ENCODE measurements at regions not wholly inside any gene's neighbourhood (a gene's known extent, or its start where the extent isn't known, plus 50 kb on each side); places are given as distances from the start of the nearest gene placed in this dataset.

DNA sequence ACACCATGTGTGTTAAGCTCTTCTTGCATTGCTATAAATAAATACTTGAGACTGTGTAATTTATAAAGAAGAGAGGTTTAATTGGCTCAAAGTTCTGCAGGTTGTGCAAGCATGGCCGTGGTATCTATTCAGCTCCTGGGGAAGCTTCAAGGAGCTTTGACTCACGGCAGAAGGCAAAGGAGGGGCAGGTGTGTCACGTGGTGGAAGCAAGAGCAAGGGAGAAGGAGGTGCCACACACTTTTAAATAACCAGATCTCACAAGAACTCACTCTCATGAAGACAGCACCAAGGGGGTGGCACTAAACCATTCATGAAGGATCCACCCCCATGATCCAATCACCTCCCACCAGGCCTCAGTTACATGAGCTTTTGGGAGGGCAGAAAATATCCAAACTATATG, 193.7 kb downstream of the ERMARD start:
- no peak overlapping the region for H3K4me3 Mint-ChIP-seq (ENCODE audit: low read depth)
- TF ChIP-seq, protein P1, sequence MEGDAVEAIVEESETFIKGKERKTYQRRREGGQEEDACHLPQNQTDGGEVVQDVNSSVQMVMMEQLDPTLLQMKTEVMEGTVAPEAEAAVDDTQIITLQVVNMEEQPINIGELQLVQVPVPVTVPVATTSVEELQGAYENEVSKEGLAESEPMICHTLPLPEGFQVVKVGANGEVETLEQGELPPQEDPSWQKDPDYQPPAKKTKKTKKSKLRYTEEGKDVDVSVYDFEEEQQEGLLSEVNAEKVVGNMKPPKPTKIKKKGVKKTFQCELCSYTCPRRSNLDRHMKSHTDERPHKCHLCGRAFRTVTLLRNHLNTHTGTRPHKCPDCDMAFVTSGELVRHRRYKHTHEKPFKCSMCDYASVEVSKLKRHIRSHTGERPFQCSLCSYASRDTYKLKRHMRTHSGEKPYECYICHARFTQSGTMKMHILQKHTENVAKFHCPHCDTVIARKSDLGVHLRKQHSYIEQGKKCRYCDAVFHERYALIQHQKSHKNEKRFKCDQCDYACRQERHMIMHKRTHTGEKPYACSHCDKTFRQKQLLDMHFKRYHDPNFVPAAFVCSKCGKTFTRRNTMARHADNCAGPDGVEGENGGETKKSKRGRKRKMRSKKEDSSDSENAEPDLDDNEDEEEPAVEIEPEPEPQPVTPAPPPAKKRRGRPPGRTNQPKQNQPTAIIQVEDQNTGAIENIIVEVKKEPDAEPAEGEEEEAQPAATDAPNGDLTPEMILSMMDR (IDR thresholded peaks at IDR 0.05; ENCODE audit: unreplicated experiment), result no peak
- H3K4me1 Mint-ChIP-seq (ENCODE audit: low read depth), result peaks cover 11% of the 10 kb centered on the region
- H3K36me3 Mint-ChIP-seq (ENCODE audit: insufficient read depth), result peaks cover 3% of the 10 kb centered on the region
- H3K9me3 Mint-ChIP-seq (ENCODE audit: low read depth), result peaks cover 8% of the 10 kb centered on the region
- H3K27me3 Mint-ChIP-seq, result no peaks in the 10 kb centered on the region
- no peak overlapping the region for H3K27ac Mint-ChIP-seq
- no peak for DNase-seq (ENCODE audit: low spot score, unreplicated experiment)

DNA sequence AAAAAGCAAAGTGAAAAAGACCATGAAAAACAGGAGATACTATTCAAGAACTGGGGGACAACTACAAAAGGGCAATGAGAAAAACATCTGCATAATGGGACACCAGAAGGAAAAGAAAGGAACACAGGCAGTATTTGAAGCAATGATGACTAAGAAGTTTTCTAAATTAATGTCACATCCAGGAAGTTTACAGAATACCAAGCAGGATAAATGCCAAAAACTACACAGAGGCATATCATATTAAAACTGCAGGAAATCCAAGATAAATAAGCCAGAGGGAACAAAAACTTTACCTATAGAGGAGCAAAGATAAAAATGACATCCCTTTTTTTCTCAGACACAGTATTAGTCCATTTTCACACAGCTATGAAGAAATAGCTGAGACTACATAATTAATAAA, 193.0 kb downstream of the ERMARD start:
- no peak for DNase-seq (ENCODE audit: low spot score, unreplicated experiment)
- Mint-ChIP-seq H3K36me3 (ENCODE audit: insufficient read depth) (peaks cover 3% of the 10 kb centered on the region), H3K27ac (no peak overlapping the region), H3K9me3 (ENCODE audit: low read depth) (peaks cover 8% of the 10 kb centered on the region), H3K27me3 (peaks cover 3% of the 10 kb centered on the region), H3K4me3 (ENCODE audit: low read depth) (no peak overlapping the region), H3K4me1 (ENCODE audit: low read depth) (peaks cover 14% of the 10 kb centered on the region)
- TF ChIP-seq, protein P1 (IDR thresholded peaks at IDR 0.05; ENCODE audit: unreplicated experiment), result no peak

DNA sequence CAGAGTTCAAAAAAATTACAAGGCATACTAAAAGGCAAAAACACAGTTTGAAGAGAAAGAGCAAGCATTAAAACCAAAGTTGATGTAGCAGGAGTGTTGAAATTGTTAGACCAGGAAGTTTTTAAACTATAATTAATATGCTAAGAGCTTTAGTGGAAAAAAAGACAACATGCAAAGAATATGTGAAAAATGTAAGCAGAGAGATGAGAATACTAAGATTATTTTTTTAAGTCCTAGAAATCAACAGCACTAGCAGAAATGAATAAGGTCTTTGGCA, 192.6 kb downstream of the ERMARD start:
- no peak for DNase-seq (ENCODE audit: low spot score, unreplicated experiment)
- Mint-ChIP-seq H3K27me3 (peaks cover 7% of the 10 kb centered on the region), H3K27ac (no peak overlapping the region)

DNA sequence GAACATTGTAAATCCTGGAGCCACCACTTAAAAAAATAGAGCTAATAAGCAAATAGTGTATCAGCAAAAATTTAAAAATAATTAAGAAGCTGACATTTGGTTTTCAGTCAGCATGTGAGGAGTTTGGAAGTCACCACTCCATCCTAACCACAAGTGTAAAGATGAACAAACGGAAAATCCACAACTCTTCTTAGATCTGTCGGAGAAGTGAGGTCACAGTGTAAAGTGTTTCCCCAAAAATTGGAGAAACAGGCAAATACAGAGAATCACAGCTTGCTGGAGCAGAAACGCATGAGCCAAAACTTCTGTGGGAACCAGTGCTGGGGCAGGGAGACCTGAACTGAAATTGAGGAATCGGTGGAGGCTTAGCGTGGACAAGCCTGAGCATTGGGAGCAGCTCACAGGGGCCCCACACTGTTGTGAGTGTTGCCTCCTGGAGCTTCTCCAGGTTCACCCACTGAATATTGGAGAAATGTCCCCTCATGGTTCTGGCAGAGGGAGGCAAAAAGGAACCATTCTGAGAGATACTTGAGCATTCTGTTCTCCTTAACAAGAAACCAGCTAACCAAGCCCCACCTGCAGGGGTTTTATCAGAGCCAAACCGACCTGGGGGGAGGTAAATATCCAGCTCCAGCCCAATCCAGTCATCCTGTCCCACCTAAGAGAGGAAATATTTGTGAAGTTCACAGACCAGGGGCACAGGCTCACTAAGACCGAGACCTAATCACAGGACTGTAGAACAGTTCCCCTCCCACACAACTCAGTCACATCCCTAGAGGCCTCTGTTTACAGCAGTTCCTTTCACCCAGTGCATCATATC, 192.0 kb downstream of the ERMARD start:
- no peak overlapping the region for H3K4me3 Mint-ChIP-seq (ENCODE audit: low read depth)
- H3K4me1 Mint-ChIP-seq (ENCODE audit: low read depth), result peaks cover 23% of the 10 kb centered on the region
- peaks cover 3% of the 10 kb centered on the region for H3K36me3 Mint-ChIP-seq (ENCODE audit: insufficient read depth)
- peaks cover 8% of the 10 kb centered on the region for H3K9me3 Mint-ChIP-seq (ENCODE audit: low read depth)
- no peak overlapping the region for H3K27ac Mint-ChIP-seq
- peaks cover 8% of the 10 kb centered on the region for H3K27me3 Mint-ChIP-seq
- TF ChIP-seq, protein P1 (IDR thresholded peaks at IDR 0.05; ENCODE audit: unreplicated experiment), result no peak
- no peak for DNase-seq (ENCODE audit: low spot score, unreplicated experiment)

More for the DNA sequence above, 192.6 kb downstream of the ERMARD start:
- TF ChIP-seq, protein P1 (IDR thresholded peaks at IDR 0.05; ENCODE audit: unreplicated experiment), result no peak
- H3K36me3 Mint-ChIP-seq (ENCODE audit: insufficient read depth), result peaks cover 3% of the 10 kb centered on the region
- H3K9me3 Mint-ChIP-seq (ENCODE audit: low read depth), result peaks cover 8% of the 10 kb centered on the region
- peaks cover 18% of the 10 kb centered on the region for H3K4me1 Mint-ChIP-seq (ENCODE audit: low read depth)
- H3K4me3 Mint-ChIP-seq (ENCODE audit: low read depth), result no peak overlapping the region

DNA sequence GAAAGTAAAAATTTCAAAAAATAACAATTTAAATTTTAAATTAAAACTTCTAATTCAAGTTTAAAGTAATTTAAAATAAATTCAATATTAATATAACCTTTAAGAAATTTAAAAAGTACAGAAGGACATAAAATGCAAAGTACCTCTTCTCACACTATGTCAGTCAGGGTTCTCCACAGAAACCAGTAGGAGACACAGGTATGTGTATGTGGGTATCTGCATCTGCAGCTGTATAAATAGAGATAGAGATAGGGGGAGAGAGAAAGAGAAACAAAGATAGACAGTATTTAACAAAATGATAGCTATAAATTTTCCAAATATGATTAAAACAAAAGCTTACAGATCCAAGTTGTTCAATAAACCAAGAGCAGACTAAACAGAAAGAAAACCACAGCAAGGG, 190.8 kb downstream of the ERMARD start:
- no peak overlapping the region for H3K4me3 Mint-ChIP-seq (ENCODE audit: low read depth)
- H3K9me3 Mint-ChIP-seq (ENCODE audit: low read depth), result peaks cover 8% of the 10 kb centered on the region
- H3K27me3 Mint-ChIP-seq, result peaks cover 8% of the 10 kb centered on the region
- peaks cover 28% of the 10 kb centered on the region for H3K4me1 Mint-ChIP-seq (ENCODE audit: low read depth)
- TF ChIP-seq, protein P1 (IDR thresholded peaks at IDR 0.05; ENCODE audit: unreplicated experiment), result no peak
- DNase-seq (ENCODE audit: low spot score, unreplicated experiment), result no peak
- no peak overlapping the region for H3K27ac Mint-ChIP-seq
- H3K36me3 Mint-ChIP-seq (ENCODE audit: insufficient read depth), result peaks cover 3% of the 10 kb centered on the region
